ENCODE measurements at regions not wholly inside any gene's neighbourhood (a gene's known extent, or its start where the extent isn't known, plus 50 kb on each side); places are given as distances from the start of the nearest gene placed in this dataset.

DNA sequence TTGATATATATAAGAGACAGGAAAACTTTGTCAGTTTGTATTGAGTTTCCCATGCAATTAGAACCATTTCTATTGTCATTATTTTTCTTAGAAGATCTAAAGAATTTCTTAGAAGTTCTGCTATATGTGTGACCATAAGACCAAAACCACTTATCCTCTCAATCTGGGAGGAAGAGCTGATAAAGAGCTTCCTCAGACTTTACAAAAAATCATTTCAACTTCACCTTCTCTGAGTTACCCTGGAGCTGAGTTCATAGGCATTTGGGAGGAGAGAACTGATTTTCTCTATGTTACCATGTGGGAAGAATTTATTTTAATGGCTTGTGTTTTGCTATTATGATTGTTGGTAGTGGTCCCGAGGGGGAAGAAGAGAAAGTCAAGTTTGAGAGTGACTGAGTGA is 329.3 kb downstream of the GPD2 start:
- TF ChIP-seq, protein P1, sequence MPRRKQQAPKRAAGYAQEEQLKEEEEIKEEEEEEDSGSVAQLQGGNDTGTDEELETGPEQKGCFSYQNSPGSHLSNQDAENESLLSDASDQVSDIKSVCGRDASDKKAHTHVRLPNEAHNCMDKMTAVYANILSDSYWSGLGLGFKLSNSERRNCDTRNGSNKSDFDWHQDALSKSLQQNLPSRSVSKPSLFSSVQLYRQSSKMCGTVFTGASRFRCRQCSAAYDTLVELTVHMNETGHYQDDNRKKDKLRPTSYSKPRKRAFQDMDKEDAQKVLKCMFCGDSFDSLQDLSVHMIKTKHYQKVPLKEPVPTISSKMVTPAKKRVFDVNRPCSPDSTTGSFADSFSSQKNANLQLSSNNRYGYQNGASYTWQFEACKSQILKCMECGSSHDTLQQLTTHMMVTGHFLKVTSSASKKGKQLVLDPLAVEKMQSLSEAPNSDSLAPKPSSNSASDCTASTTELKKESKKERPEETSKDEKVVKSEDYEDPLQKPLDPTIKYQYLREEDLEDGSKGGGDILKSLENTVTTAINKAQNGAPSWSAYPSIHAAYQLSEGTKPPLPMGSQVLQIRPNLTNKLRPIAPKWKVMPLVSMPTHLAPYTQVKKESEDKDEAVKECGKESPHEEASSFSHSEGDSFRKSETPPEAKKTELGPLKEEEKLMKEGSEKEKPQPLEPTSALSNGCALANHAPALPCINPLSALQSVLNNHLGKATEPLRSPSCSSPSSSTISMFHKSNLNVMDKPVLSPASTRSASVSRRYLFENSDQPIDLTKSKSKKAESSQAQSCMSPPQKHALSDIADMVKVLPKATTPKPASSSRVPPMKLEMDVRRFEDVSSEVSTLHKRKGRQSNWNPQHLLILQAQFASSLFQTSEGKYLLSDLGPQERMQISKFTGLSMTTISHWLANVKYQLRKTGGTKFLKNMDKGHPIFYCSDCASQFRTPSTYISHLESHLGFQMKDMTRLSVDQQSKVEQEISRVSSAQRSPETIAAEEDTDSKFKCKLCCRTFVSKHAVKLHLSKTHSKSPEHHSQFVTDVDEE (CRISPR knock-in tag; IDR thresholded peaks at IDR 0.05) = no peak
- TF ChIP-seq, protein P2, sequence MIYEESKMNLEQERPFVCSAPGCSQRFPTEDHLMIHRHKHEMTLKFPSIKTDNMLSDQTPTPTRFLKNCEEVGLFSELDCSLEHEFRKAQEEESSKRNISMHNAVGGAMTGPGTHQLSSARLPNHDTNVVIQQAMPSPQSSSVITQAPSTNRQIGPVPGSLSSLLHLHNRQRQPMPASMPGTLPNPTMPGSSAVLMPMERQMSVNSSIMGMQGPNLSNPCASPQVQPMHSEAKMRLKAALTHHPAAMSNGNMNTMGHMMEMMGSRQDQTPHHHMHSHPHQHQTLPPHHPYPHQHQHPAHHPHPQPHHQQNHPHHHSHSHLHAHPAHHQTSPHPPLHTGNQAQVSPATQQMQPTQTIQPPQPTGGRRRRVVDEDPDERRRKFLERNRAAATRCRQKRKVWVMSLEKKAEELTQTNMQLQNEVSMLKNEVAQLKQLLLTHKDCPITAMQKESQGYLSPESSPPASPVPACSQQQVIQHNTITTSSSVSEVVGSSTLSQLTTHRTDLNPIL (CRISPR knock-in tag; IDR thresholded peaks at IDR 0.05; ENCODE audit: low read depth) = no peak
- TF ChIP-seq, protein P3, sequence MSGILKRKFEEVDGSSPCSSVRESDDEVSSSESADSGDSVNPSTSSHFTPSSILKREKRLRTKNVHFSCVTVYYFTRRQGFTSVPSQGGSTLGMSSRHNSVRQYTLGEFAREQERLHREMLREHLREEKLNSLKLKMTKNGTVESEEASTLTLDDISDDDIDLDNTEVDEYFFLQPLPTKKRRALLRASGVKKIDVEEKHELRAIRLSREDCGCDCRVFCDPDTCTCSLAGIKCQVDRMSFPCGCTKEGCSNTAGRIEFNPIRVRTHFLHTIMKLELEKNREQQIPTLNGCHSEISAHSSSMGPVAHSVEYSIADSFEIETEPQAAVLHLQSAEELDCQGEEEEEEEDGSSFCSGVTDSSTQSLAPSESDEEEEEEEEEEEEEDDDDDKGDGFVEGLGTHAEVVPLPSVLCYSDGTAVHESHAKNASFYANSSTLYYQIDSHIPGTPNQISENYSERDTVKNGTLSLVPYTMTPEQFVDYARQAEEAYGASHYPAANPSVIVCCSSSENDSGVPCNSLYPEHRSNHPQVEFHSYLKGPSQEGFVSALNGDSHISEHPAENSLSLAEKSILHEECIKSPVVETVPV (CRISPR knock-in tag; IDR thresholded peaks at IDR 0.05) = no peak
- TF ChIP-seq ZFP30 (CRISPR knock-in tag; IDR thresholded peaks at IDR 0.05) (no peak), TOX (CRISPR knock-in tag; IDR thresholded peaks at IDR 0.05; ENCODE audit: borderline replicate concordance) (no peak), GLIS3 (CRISPR knock-in tag; IDR thresholded peaks at IDR 0.05) (no peak), ZFP3 (CRISPR knock-in tag; IDR thresholded peaks at IDR 0.05) (no peak), ESRRG (CRISPR knock-in tag; IDR thresholded peaks at IDR 0.05) (no peak), BACH2 (CRISPR knock-in tag; IDR thresholded peaks at IDR 0.05; ENCODE audit: borderline replicate concordance) (no peak), CSDC2 (CRISPR knock-in tag; IDR thresholded peaks at IDR 0.05) (no peak), ZNF70 (CRISPR knock-in tag; IDR thresholded peaks at IDR 0.05) (no peak), PPARA (CRISPR knock-in tag; IDR thresholded peaks at IDR 0.05; ENCODE audit: borderline replicate concordance) (no peak), OSR1 (CRISPR knock-in tag; IDR thresholded peaks at IDR 0.05) (no peak), ZNF565 (CRISPR knock-in tag; conservative IDR thresholded peaks at IDR 0.05; ENCODE audit: low read depth) (no peak)

DNA sequence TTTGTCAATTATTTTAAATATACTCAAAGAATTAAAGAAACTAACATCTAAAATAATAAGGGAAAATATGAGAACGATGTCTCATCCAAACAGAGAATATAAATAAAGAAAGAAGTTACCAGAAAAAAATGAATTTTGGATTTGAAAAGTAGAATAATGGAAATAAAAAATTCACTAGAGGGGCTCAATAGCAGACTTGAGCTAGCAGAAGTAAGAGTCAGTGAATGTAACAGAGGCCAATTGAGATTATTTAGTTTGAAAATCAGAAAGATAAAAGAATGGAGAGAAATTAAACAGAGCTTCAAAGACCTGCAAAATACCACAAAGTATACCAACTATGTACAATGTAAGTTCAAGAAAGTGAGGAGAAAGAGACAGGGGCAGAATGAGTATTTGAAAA is 333.6 kb downstream of the GPD2 start:
- TF ChIP-seq, protein P4, sequence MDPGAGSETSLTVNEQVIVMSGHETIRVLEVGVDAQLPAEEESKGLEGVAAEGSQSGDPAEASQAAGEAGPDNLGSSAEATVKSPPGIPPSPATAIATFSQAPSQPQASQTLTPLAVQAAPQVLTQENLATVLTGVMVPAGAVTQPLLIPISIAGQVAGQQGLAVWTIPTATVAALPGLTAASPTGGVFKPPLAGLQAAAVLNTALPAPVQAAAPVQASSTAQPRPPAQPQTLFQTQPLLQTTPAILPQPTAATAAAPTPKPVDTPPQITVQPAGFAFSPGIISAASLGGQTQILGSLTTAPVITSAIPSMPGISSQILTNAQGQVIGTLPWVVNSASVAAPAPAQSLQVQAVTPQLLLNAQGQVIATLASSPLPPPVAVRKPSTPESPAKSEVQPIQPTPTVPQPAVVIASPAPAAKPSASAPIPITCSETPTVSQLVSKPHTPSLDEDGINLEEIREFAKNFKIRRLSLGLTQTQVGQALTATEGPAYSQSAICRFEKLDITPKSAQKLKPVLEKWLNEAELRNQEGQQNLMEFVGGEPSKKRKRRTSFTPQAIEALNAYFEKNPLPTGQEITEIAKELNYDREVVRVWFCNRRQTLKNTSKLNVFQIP (CRISPR knock-in tag; IDR thresholded peaks at IDR 0.05; ENCODE audit: borderline replicate concordance, low read depth) = no peak
- TF ChIP-seq ZFP30 (CRISPR knock-in tag; IDR thresholded peaks at IDR 0.05) (no peak), ARNTL (CRISPR knock-in tag; IDR thresholded peaks at IDR 0.05; ENCODE audit: borderline replicate concordance, low read depth) (no peak), ESRRG (CRISPR knock-in tag; IDR thresholded peaks at IDR 0.05) (no peak), ZNF565 (CRISPR knock-in tag; conservative IDR thresholded peaks at IDR 0.05; ENCODE audit: low read depth) (no peak), ZFP3 (CRISPR knock-in tag; IDR thresholded peaks at IDR 0.05) (no peak), TOX (CRISPR knock-in tag; IDR thresholded peaks at IDR 0.05; ENCODE audit: borderline replicate concordance) (no peak), ZNF70 (CRISPR knock-in tag; IDR thresholded peaks at IDR 0.05) (no peak), BACH2 (CRISPR knock-in tag; IDR thresholded peaks at IDR 0.05; ENCODE audit: borderline replicate concordance) (no peak), CSDC2 (CRISPR knock-in tag; IDR thresholded peaks at IDR 0.05) (no peak)
- TF ChIP-seq, protein P5, sequence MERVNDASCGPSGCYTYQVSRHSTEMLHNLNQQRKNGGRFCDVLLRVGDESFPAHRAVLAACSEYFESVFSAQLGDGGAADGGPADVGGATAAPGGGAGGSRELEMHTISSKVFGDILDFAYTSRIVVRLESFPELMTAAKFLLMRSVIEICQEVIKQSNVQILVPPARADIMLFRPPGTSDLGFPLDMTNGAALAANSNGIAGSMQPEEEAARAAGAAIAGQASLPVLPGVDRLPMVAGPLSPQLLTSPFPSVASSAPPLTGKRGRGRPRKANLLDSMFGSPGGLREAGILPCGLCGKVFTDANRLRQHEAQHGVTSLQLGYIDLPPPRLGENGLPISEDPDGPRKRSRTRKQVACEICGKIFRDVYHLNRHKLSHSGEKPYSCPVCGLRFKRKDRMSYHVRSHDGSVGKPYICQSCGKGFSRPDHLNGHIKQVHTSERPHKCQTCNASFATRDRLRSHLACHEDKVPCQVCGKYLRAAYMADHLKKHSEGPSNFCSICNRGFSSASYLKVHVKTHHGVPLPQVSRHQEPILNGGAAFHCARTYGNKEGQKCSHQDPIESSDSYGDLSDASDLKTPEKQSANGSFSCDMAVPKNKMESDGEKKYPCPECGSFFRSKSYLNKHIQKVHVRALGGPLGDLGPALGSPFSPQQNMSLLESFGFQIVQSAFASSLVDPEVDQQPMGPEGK (CRISPR knock-in tag; IDR thresholded peaks at IDR 0.05; ENCODE audit: borderline replicate concordance) = no peak
- TF ChIP-seq, protein P1 (CRISPR knock-in tag; IDR thresholded peaks at IDR 0.05) = no peak
- TF ChIP-seq, protein P3 (CRISPR knock-in tag; IDR thresholded peaks at IDR 0.05) = no peak
- TF ChIP-seq, protein P2 (CRISPR knock-in tag; IDR thresholded peaks at IDR 0.05; ENCODE audit: low read depth) = no peak
- ATAC-seq = no peak

More for the DNA sequence above, 329.3 kb downstream of the GPD2 start:
- ATAC-seq = no peak
